Choroid plexus epithelial cell (primary cell): ENCODE measurements at regions not wholly inside any gene's neighbourhood (a gene's known extent, or its start where the extent isn't known, plus 50 kb on each side); places are given as distances from the start of the nearest gene placed in this dataset.
"Not testable (repeated sequence)": the region's sequence is repeated elsewhere in the genome, so short reads cannot be mapped to it uniquely, and the experiment has no call there.

Source experiments
- DNase-seq: peaks from one replicate; pipeline ENCODE4 v3.0.0-alpha.2; 2010; ENCODE audit warnings: low read depth
- H3K4me3 ChIP-seq: 2 replicates; pipeline ENCODE4 v1.5.1; 2011; ENCODE audit warnings: low read depth, mild to moderate bottlenecking, control low read depth, low read length, moderate library complexity
- CTCF ChIP-seq: conservative IDR thresholded peaks from 2 replicates; pipeline ENCODE4 v1.5.1; 2011; ENCODE audit warnings: low read depth, mild to moderate bottlenecking, control low read depth, inconsistent platforms, low read length, moderate library complexity

DNA sequence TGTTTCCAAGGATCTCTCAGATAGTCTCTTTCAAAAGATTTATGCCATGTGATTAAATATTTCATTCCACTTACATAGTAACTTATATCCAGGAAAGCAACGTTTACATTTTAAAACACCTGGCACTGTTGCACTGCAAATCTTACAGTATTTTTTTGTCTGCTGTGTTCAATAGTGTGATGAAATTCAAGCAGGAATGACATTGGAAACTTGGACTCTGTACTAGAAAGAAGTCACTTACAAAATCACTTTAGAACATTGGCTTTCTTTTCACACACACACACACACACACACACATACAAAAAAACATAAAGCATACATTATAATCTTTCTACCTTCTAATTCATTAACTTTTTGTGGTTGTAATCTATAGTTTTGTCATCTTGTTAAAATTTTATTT is 66.2 kb upstream of the USP15 start:
- TF ChIP-seq CTCF = no peak
- no peak overlapping the region for H3K4me3 ChIP-seq
- no peak for DNase-seq

DNA sequence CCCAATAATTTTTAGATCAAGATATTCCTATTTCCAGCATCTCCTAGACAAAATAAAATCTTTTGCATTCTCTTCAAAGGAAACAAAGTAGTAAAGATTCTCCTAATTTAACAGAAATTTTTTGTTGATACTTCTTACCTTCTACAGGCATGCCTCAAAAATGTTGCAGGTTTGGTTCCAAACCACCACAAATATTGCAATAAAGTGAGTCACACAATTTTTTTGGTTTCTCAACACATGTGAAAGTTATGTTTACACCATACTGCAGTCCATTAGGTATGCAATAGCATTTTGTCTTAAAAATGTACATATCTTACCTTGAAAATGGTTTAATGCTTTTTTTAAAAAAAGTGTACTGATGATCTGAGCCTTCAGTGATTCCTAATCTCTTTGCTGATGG is 65.6 kb upstream of the USP15 start:
- no peak overlapping the region for H3K4me3 ChIP-seq
- DNase-seq = peak; percentile 33
- no peak for TF ChIP-seq CTCF

DNA sequence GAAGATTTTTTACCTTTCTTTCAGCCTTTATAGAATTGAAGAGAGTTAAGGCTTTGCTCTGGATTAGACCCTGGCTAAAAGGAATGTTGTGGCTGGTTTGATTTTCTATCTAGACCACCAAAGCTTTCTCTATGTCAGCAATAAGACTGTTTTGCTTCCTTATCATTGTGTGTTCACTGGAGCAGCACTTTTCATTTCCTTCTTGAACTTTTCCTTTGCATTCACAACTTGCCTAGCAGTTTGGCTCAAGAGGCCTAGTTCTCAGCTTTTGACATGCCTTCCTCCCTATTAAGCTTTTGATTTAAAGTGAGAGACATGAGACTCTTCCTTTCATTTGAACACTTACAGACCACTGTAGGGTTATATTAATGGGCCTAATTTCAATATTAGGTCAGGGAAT is 64.1 kb upstream of the USP15 start:
- H3K4me3 ChIP-seq = no peak overlapping the region
- TF ChIP-seq CTCF = no peak
- DNase-seq = no peak

DNA sequence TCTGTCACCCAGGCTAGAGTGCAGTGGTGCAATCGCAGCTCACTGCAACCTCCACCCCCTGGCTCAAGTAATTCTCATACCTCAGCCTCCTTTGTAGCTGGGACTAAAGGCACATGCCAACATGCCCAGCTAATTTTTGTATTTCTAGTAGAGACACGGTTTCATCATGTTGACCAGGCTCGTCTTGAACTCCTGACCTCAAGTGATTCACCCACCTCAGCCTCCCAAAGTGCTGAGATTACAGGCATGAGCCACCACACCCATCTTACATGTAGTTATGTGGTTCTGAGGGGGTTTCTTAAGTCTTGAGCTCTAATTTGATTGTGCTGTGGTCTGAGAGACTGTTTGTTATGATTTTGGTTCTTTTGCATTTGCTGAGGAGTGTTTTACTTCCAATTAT is 57.3 kb upstream of the USP15 start:
- DNase-seq, H3K4me3 ChIP-seq: not testable (repeated sequence)

GRCh38 chr12:62205346-62205745 is 54.9 kb upstream of the USP15 start:
- H3K4me3 ChIP-seq = no peak overlapping the region
- DNase-seq = no peak
- TF ChIP-seq CTCF = no peak

DNA sequence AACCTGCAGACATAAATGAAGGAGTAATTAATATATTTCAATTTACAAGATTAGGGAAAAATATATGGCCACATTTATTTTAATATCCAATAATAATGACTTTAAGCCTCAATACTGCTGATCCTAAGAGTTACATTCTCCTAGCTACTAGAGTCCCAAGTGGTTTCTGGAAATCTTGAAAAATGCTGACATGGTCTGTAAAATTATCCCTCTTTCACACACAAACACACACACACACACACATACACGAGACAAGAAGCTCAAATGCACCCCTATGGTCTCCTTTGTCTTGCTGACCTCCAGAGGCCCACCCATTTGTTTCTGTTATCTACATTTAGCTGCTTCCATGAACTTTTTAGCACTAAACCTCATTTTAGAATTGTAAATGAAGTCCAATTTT is 53.0 kb upstream of the USP15 start:
- H3K4me3 ChIP-seq = no peak overlapping the region
- no peak for TF ChIP-seq CTCF

More for the DNA sequence above, 53.0 kb upstream of the USP15 start:
- DNase-seq = no peak
